22Rv1 (cell line): ENCODE measurements at regions not wholly inside any gene's neighbourhood (a gene's known extent, or its start where the extent isn't known, plus 50 kb on each side); places are given as distances from the start of the nearest gene placed in this dataset.

Source experiments
- H3K27ac ChIP-seq: fragments of 450-650 bp; 2 replicates; pipeline ENCODE4 v1.5.1; 2017
- ZFX ChIP-seq: fragments of 450-650 bp; IDR thresholded peaks from 2 replicates; pipeline ENCODE4 v1.6.1; 2017; ENCODE audit warnings: antibody characterized with exemption, borderline replicate concordance
- TF ChIP-seq, protein P1 (sequence below): fragments of 450-650 bp; IDR thresholded peaks from 2 replicates; pipeline ENCODE4 v1.5.1; 2017; ENCODE audit warnings: mild to moderate bottlenecking

DNA sequence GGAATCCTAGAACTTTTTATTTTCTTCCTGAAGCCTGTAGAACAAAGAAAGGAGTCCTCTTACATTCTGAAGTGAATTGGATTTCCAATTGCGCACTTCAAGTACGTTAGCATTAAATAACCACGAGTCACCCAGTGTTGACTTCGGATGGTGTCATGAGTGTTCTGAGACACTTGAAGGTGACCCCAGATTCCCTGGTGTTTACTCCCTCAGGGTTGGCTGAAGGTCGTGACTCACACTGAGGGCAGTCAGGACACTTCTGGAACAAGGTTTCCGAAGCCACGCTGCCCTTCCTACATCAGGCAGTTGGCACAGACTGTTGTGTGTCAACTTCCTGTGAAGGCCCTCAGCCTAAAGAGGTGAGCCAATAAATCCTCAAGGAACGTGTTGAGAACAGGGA is 186.6 kb upstream of the CELF2 start:
- TF ChIP-seq, protein P1, sequence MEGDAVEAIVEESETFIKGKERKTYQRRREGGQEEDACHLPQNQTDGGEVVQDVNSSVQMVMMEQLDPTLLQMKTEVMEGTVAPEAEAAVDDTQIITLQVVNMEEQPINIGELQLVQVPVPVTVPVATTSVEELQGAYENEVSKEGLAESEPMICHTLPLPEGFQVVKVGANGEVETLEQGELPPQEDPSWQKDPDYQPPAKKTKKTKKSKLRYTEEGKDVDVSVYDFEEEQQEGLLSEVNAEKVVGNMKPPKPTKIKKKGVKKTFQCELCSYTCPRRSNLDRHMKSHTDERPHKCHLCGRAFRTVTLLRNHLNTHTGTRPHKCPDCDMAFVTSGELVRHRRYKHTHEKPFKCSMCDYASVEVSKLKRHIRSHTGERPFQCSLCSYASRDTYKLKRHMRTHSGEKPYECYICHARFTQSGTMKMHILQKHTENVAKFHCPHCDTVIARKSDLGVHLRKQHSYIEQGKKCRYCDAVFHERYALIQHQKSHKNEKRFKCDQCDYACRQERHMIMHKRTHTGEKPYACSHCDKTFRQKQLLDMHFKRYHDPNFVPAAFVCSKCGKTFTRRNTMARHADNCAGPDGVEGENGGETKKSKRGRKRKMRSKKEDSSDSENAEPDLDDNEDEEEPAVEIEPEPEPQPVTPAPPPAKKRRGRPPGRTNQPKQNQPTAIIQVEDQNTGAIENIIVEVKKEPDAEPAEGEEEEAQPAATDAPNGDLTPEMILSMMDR, result no peak
- TF ChIP-seq ZFX, result no peak
- H3K27ac ChIP-seq, result no peak overlapping the region

DNA sequence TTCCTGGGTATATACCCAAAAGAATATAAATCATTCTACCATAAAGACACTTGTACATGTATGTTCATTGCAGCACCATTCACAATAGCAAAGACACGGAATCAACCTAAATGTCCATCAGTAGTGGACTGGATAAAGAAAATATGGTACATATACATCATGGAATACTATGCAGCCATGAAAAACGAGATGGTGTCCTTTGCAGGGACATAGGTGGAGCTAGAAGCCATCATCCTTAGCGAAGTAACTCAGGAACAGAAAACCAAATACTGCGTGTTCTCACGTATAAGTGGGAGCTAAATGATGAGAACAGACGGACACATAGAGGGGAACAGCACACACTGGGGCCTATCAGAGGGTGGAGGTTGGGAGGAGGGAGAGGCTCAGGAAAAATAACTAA is 183.7 kb upstream of the CELF2 start:
- no peak for TF ChIP-seq ZFX
- TF ChIP-seq, protein P1, result no peak
- H3K27ac ChIP-seq, result no peak overlapping the region

DNA sequence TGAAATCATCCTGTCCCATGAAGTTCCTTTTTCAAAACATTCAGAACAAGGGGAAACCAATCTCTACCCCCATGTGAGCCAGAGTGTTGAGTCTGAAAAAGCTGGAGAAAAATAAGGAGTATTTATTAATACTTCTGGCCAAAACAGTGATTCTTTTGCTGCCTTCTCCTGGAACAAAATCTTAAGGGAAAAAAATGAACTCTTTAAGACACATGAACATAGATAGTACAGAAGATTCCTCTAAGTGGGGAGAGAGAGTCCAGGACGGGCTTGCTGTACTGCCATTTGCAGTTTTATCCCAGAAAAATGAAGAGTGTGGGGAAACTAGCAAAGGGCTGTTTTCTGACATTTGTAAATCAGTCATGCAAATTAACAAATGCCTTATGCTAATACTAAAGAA is 173.4 kb upstream of the CELF2 start:
- H3K27ac ChIP-seq, result no peak overlapping the region
- TF ChIP-seq, protein P1, result no peak
- no peak for TF ChIP-seq ZFX

DNA sequence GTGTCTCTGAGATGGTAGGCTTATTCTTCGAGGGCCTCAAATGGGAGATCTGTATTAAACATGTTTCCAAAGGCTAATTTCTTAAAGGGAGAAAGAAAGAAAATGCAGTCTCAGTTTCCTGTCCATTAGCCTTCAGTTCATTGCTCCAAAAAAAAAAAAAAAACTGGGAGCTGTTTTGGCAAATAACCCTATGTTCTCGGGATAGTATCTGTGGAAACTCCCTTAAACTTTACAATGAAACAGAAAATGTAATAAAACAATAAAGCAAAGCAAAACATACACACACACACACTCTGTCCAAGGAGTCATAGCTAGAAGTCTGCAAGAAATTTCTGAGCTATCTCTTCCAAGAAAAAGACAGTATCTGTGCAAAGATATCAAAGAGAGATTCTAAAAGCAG is 172.5 kb upstream of the CELF2 start:
- no peak for TF ChIP-seq ZFX
- TF ChIP-seq, protein P1, result no peak
- H3K27ac ChIP-seq, result no peak overlapping the region

DNA sequence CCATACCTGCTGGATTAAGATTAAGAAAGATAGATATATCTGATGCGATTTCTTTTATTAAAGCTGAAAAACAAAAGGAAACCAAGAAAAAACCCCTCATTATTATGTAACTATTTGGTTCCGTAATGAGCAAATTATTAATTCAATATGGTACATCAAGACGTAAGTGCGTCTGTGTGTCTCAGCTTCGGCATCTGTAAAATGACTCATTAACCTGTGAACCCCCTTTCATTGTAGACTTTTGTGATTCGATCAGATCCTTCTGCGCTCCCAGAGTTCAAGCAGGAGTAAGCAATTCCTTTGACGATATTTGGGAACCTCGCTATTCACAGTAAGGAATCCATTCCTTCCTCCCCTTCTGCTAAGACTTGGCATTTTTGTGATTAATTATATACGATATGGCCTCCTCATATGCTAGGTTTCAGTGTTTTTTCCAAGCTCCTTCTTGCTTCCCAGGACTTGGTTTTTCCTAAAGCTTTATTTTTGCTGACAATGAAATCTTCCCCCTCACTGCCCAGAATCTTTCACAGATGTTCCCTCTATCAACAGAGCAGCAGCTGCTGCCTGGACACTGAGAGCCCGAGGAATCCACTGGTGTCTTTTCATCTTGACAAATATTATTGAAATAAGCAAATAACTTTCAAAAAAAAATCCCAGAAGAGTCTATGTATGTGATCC is 171.7 kb upstream of the CELF2 start:
- H3K27ac ChIP-seq, result no peak overlapping the region
- TF ChIP-seq, protein P1, result no peak
- no peak for TF ChIP-seq ZFX

DNA sequence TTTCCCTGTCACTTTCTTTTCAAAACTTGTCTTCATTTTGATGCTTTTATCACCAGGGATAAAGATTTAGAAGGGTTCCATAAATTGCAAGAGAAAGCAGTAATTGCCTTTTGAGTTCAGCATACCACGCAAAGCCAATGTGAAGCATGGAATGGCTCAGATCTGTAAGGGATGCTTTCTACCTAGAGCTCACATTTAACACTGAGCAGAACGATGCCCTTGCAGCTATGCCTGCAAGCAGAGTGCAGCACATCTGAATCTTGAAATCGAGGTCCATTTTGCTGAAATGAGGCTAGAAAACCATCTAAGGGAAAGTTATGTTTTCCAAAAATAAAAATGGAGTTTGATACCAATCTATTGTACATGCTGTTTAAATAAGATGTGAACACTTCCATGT is 171.2 kb upstream of the CELF2 start:
- H3K27ac ChIP-seq, result no peak overlapping the region
- TF ChIP-seq, protein P1, result no peak
- TF ChIP-seq ZFX, result no peak

DNA sequence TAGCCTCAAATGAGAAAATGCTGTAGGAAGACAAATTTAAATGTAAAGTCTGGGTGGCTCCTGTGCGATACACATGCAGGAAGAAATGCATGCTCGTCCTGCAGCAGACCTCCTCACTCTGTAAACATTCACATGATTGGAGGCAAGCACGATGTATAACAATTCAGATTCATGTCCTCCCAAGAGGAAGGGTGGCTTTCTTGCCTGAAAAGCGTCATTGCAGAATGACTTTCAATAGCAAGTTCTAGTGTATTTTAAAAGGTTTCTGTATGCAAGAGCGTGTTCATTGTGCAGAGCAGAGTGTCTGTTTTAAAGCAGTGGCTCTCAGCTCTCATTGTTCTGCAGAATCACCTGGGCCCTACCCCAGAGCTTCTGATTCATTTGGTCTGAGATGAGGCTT is 170.3 kb upstream of the CELF2 start:
- H3K27ac ChIP-seq, result no peak overlapping the region
- TF ChIP-seq, protein P1, result no peak
- no peak for TF ChIP-seq ZFX
